ENCODE measurements at regions not wholly inside any gene's neighbourhood (a gene's known extent, or its start where the extent isn't known, plus 50 kb on each side); places are given as distances from the start of the nearest gene placed in this dataset.

- no peak for TF ChIP-seq RAD21 (IDR thresholded peaks at IDR 0.05)
- TF ChIP-seq FOXA1 (IDR thresholded peaks at IDR 0.05) = no peak
- no peak for TF ChIP-seq CTCF (IDR thresholded peaks at IDR 0.05; ENCODE audit: low read depth, low read length, missing input control)
- no peak for TF ChIP-seq TAF1 (conservative IDR thresholded peaks at IDR 0.05)
- no peak for TF ChIP-seq EGR1 (IDR thresholded peaks at IDR 0.05; ENCODE audit: low read depth in 2 of 2)
- TF ChIP-seq GABPA (IDR thresholded peaks at IDR 0.05 in 1 of 2, conservative IDR thresholded peaks at IDR 0.05 in 1 of 2) = no peak
- TF ChIP-seq ZBTB33 (IDR thresholded peaks at IDR 0.05) = no peak
Measured at GRCh38 chr9:106532306-106533015, 330.5 kb upstream of the ZNF462 start.

All from liver (tissue), 3 donors.